ENCODE measurements at regions not wholly inside any gene's neighbourhood (a gene's known extent, or its start where the extent isn't known, plus 50 kb on each side); places are given as distances from the start of the nearest gene placed in this dataset.

GRCh38 chr3:161600173-161600572 lies 103.6 kb downstream of the OTOL1 start:
- ATAC-seq (peak; percentile 93 to 97), DNase-seq (no peak)
- intact Hi-C loops (cut with DNase I): no loop called here
- no peak for TF ChIP-seq CTCF (IDR thresholded peaks at IDR 0.05)
- H3K27me3 ChIP-seq (ENCODE audit: low read depth): no peaks in the 10 kb centered on the region
- H3K9me3 ChIP-seq: no peaks in the 10 kb centered on the region
- no peaks in the 10 kb centered on the region for H3K4me1 ChIP-seq
- H3K36me3 ChIP-seq: no peaks in the 10 kb centered on the region
- H3K4me3 ChIP-seq: no peak overlapping the region
- no peak overlapping the region for H3K27ac ChIP-seq

GRCh38 chr3:161602475-161602874 lies 105.9 kb downstream of the OTOL1 start:
- no peak for TF ChIP-seq CTCF (IDR thresholded peaks at IDR 0.05)
- DNase-seq (no peak), ATAC-seq (no peak)
- no peaks in the 10 kb centered on the region for H3K9me3 ChIP-seq
- no peaks in the 10 kb centered on the region for H3K27me3 ChIP-seq (ENCODE audit: low read depth)
- no peaks in the 10 kb centered on the region for H3K4me1 ChIP-seq
- H3K4me3 ChIP-seq: no peak overlapping the region
- H3K36me3 ChIP-seq: no peaks in the 10 kb centered on the region
- no peak overlapping the region for H3K27ac ChIP-seq
- intact Hi-C loops (cut with DNase I): no loop called here

GRCh38 chr3:161602918-161603317 lies 106.3 kb downstream of the OTOL1 start:
- Histone ChIP-seq H3K9me3 (no peaks in the 10 kb centered on the region), H3K4me1 (no peaks in the 10 kb centered on the region), H3K27ac (no peak overlapping the region), H3K4me3 (no peak overlapping the region), H3K36me3 (no peaks in the 10 kb centered on the region), H3K27me3 (ENCODE audit: low read depth) (no peaks in the 10 kb centered on the region)
- DNase-seq (no peak), ATAC-seq (no peak)
- intact Hi-C loops (cut with DNase I): no loop called here
- TF ChIP-seq CTCF (IDR thresholded peaks at IDR 0.05): no peak

- Histone ChIP-seq H3K36me3 (no peaks in the 10 kb centered on the region), H3K4me3 (no peak overlapping the region), H3K4me1 (no peaks in the 10 kb centered on the region), H3K27me3 (ENCODE audit: low read depth) (no peaks in the 10 kb centered on the region), H3K27ac (no peak overlapping the region), H3K9me3 (no peaks in the 10 kb centered on the region)
- TF ChIP-seq CTCF (IDR thresholded peaks at IDR 0.05): no peak
- intact Hi-C loops (cut with DNase I): no loop called here
- DNase-seq (no peak), ATAC-seq (no peak)
Observed at GRCh38 chr3:161607056-161607455, 110.4 kb downstream of the OTOL1 start.

- intact Hi-C loops (cut with DNase I): no loop called here
- no peaks in the 10 kb centered on the region for H3K36me3 ChIP-seq
- DNase-seq (no peak), ATAC-seq (no peak)
- no peak overlapping the region for H3K4me3 ChIP-seq
- no peak overlapping the region for H3K27ac ChIP-seq
- no peaks in the 10 kb centered on the region for H3K9me3 ChIP-seq
- no peaks in the 10 kb centered on the region for H3K27me3 ChIP-seq (ENCODE audit: low read depth)
- no peaks in the 10 kb centered on the region for H3K4me1 ChIP-seq
- no peak for TF ChIP-seq CTCF (IDR thresholded peaks at IDR 0.05)
Observed at GRCh38 chr3:161619351-161619750, 122.7 kb downstream of the OTOL1 start.

GRCh38 chr3:161630794-161631193 lies 134.2 kb downstream of the OTOL1 start:
- Histone ChIP-seq H3K4me3 (no peak overlapping the region), H3K27me3 (ENCODE audit: low read depth) (no peaks in the 10 kb centered on the region), H3K9me3 (no peaks in the 10 kb centered on the region), H3K36me3 (no peaks in the 10 kb centered on the region), H3K27ac (no peak overlapping the region), H3K4me1 (no peaks in the 10 kb centered on the region)
- DNase-seq (no peak), ATAC-seq (no peak)
- TF ChIP-seq CTCF (IDR thresholded peaks at IDR 0.05): no peak
- intact Hi-C loops (cut with DNase I): no loop called here
